ENCODE measurements at regions not wholly inside any gene's neighbourhood (a gene's known extent, or its start where the extent isn't known, plus 50 kb on each side); places are given as distances from the start of the nearest gene placed in this dataset.

DNA sequence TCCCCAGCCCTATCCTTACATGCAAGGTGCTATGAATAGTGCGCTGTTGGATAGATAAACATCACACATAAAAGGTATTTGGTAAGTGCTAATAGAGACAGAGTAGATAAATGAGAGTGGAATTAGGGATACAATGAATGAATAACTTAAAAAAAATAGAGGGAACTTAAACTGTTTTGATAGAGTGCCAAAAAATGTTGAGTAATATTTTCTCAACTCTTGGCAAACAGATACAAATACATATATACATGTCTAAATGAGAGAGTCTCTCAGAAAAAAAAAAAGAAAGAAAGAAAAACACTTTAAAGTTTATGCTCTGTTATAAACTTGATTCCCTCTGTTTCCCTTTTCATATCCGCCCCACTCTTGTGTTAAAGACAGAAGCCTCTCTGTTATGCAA lies 667.4 kb downstream of the ROBO2 start:
- H2AFZ ChIP-seq (ENCODE audit: low read length), result no peak overlapping the region
- no peaks in the 10 kb centered on the region for H3K79me2 ChIP-seq (ENCODE audit: control insufficient read depth, insufficient read depth, low read length)
- no peaks in the 10 kb centered on the region for H3K9me3 ChIP-seq (ENCODE audit: control insufficient read depth, insufficient read depth, low read depth, low read length)
- H3K36me3 ChIP-seq (ENCODE audit: control insufficient read depth, insufficient read depth, low read length), result no peaks in the 10 kb centered on the region
- no peaks in the 10 kb centered on the region for H3K4me1 ChIP-seq (ENCODE audit: control insufficient read depth, extremely low read depth, insufficient read depth, low read length)
- TF ChIP-seq, protein P1, sequence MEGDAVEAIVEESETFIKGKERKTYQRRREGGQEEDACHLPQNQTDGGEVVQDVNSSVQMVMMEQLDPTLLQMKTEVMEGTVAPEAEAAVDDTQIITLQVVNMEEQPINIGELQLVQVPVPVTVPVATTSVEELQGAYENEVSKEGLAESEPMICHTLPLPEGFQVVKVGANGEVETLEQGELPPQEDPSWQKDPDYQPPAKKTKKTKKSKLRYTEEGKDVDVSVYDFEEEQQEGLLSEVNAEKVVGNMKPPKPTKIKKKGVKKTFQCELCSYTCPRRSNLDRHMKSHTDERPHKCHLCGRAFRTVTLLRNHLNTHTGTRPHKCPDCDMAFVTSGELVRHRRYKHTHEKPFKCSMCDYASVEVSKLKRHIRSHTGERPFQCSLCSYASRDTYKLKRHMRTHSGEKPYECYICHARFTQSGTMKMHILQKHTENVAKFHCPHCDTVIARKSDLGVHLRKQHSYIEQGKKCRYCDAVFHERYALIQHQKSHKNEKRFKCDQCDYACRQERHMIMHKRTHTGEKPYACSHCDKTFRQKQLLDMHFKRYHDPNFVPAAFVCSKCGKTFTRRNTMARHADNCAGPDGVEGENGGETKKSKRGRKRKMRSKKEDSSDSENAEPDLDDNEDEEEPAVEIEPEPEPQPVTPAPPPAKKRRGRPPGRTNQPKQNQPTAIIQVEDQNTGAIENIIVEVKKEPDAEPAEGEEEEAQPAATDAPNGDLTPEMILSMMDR (conservative IDR thresholded peaks at IDR 0.05 in 1 of 2, IDR thresholded peaks at IDR 0.05 in 1 of 2; ENCODE audit: low read depth in 1 of 2, low read length in 2 of 2), result no peak
- no peak for TF ChIP-seq EZH2 (IDR thresholded peaks at IDR 0.05; ENCODE audit: low read length, missing control alignments)
- H3K4me2 ChIP-seq (ENCODE audit: extremely low read depth, insufficient read depth, low read length), result no peak overlapping the region
- no peak overlapping the region for H3K4me3 ChIP-seq (replicated peaks in 1 of 4; ENCODE audit: control extremely low read depth in 1 of 4, insufficient read depth in 1 of 4, low read depth in 3 of 4, low read length in 4 of 4)
- no peaks in the 10 kb centered on the region for H3K27me3 ChIP-seq (ENCODE audit: control insufficient read depth, insufficient read depth, low read length)
- H4K20me1 ChIP-seq (ENCODE audit: control insufficient read depth, extremely low read depth, insufficient read depth, low read length), result no peaks in the 10 kb centered on the region
- no peak overlapping the region for H3K9ac ChIP-seq (ENCODE audit: insufficient read depth, low read length)
- peak in 1 of 2 donors; percentile 64 for DNase-seq (ENCODE audit: low read depth in 2 of 2)
- no peak overlapping the region for H3K27ac ChIP-seq (ENCODE audit: insufficient read depth, low read length)

DNA sequence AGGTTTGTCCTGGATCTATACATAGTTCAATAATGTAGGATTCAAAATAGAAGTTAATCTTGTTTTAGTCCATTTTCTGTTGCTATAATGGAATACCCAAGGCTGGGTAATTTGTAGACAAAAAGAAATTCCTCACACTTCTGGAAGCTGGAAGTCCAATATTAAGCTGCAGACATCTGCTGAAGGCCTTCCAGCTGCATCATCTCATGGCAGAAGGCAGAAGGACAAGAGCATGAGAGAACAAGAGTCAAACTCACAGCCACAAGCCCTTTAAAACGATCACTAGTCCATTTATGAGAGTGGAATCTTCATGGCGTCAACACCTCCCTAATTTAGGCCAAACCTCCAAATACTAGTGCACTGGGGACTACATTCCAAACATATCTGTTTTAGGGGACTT lies 669.3 kb downstream of the ROBO2 start:
- no peak for DNase-seq (ENCODE audit: low read depth in 2 of 2)
- H3K4me3 ChIP-seq (replicated peaks in 1 of 4; ENCODE audit: control extremely low read depth in 1 of 4, insufficient read depth in 1 of 4, low read depth in 3 of 4, low read length in 4 of 4), result no peak overlapping the region
- no peak overlapping the region for H2AFZ ChIP-seq (ENCODE audit: low read length)
- H3K79me2 ChIP-seq (ENCODE audit: control insufficient read depth, insufficient read depth, low read length), result no peaks in the 10 kb centered on the region
- H3K4me1 ChIP-seq (ENCODE audit: control insufficient read depth, extremely low read depth, insufficient read depth, low read length), result no peaks in the 10 kb centered on the region
- H4K20me1 ChIP-seq (ENCODE audit: control insufficient read depth, extremely low read depth, insufficient read depth, low read length), result no peaks in the 10 kb centered on the region
- no peaks in the 10 kb centered on the region for H3K27me3 ChIP-seq (ENCODE audit: control insufficient read depth, insufficient read depth, low read length)
- TF ChIP-seq EZH2 (IDR thresholded peaks at IDR 0.05; ENCODE audit: low read length, missing control alignments), result no peak
- TF ChIP-seq, protein P1 (conservative IDR thresholded peaks at IDR 0.05 in 1 of 2, IDR thresholded peaks at IDR 0.05 in 1 of 2; ENCODE audit: low read depth in 1 of 2, low read length in 2 of 2), result no peak
- no peaks in the 10 kb centered on the region for H3K9me3 ChIP-seq (ENCODE audit: control insufficient read depth, insufficient read depth, low read depth, low read length)
- no peaks in the 10 kb centered on the region for H3K36me3 ChIP-seq (ENCODE audit: control insufficient read depth, insufficient read depth, low read length)
- no peak overlapping the region for H3K27ac ChIP-seq (ENCODE audit: insufficient read depth, low read length)
- H3K9ac ChIP-seq (ENCODE audit: insufficient read depth, low read length), result no peak overlapping the region
- no peak overlapping the region for H3K4me2 ChIP-seq (ENCODE audit: extremely low read depth, insufficient read depth, low read length)

DNA sequence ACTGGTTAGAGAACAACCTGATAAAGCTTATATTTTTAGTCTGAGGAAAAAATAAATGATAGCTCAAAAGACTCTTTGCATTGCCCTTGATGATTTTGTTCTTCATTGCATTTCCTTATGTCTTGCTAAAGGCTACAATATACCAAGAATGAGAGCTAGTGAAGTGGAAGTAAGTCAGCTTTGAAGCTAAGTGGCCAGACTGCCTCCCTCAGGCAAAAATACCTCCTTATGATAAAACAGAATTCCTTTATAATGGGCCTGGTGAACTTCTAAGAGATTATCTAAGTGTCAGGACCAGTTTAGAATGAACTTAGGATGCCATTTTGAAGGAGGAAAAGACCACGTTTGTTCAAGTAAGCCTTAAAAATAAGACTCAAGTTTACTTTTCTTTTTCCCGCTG lies 678.4 kb downstream of the ROBO2 start:
- Histone ChIP-seq H3K9ac (ENCODE audit: insufficient read depth, low read length) (no peak overlapping the region), H3K4me3 (replicated peaks in 1 of 4; ENCODE audit: control extremely low read depth in 1 of 4, insufficient read depth in 1 of 4, low read depth in 3 of 4, low read length in 4 of 4) (no peak overlapping the region), H2AFZ (ENCODE audit: low read length) (no peak overlapping the region), H3K36me3 (ENCODE audit: control insufficient read depth, insufficient read depth, low read length) (no peaks in the 10 kb centered on the region), H3K27me3 (ENCODE audit: control insufficient read depth, insufficient read depth, low read length) (no peaks in the 10 kb centered on the region), H3K79me2 (ENCODE audit: control insufficient read depth, insufficient read depth, low read length) (no peaks in the 10 kb centered on the region), H3K4me2 (ENCODE audit: extremely low read depth, insufficient read depth, low read length) (no peak overlapping the region), H3K27ac (ENCODE audit: insufficient read depth, low read length) (no peak overlapping the region), H3K9me3 (ENCODE audit: control insufficient read depth, insufficient read depth, low read depth, low read length) (no peaks in the 10 kb centered on the region), H3K4me1 (ENCODE audit: control insufficient read depth, extremely low read depth, insufficient read depth, low read length) (no peaks in the 10 kb centered on the region), H4K20me1 (ENCODE audit: control insufficient read depth, extremely low read depth, insufficient read depth, low read length) (no peaks in the 10 kb centered on the region)
- no peak for DNase-seq (ENCODE audit: low read depth in 2 of 2)
- no peak for TF ChIP-seq EZH2 (IDR thresholded peaks at IDR 0.05; ENCODE audit: low read length, missing control alignments)
- TF ChIP-seq, protein P1 (conservative IDR thresholded peaks at IDR 0.05 in 1 of 2, IDR thresholded peaks at IDR 0.05 in 1 of 2; ENCODE audit: low read depth in 1 of 2, low read length in 2 of 2), result no peak

Data from fibroblast of lung (primary cell).